HT-29 (cell line): ENCODE measurements at regions not wholly inside any gene's neighbourhood (a gene's known extent, or its start where the extent isn't known, plus 50 kb on each side); places are given as distances from the start of the nearest gene placed in this dataset. TPM values are rescaled to one million over a fixed set of nuclear protein-coding genes. Genes with fewer than 3 reads are reported as not detected.
"Not testable (repeated sequence)": the region's sequence is repeated elsewhere in the genome, so short reads cannot be mapped to it uniquely, and the experiment has no call there.

ENCODE experiments used
- DNase-seq: peaks from one replicate; pipeline ENCODE4 v3.0.0-alpha.2; 2015; ENCODE audit warnings: low spot score
- small RNA-seq: library from RNA; depleted of rRNA; stranded (forward); fragments of <200 nt; gene quantifications from one replicate; pipeline ENCODE3, GENCODE V24; 2014

DNA sequence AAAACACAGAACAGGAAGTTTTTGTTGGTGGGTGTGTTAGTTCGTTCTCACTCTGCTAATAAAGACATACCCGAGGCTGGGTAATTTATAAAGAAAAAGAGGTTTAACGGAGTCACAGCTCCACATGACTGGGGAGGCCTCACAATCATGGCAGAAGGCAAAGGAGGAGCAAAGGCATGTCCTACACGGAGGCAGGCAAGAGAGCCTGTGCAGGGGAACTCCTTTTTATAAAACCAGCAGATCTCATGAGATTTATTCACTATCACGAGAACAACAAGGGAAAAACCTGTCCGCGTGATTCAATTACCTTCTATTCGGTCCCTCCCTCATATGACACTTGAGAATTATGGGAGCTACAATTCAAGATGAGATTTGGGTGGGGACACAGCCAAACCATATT, 96.6 kb downstream of the TLR5 start:
- not testable (repeated sequence) for DNase-seq

DNA sequence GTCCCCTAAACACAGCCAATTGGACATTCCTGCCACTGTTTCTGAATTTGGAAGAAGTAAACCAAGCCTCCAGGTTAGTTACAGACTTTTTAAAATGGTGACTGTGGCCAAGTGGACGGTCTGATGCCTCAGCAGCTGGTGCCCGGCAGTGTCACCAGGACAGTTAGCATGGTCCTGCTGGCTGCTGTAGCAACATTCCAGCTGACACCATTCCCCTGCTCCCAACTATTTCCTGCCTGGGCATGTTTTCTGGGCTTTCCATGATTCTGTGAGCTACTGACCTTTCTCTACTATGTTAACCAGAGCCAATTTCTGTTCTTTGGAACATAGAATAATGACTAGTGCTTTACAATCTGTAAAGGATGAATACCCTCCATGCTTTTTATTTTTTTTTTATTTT, 95.0 kb downstream of the TLR5 start:
- DNase-seq: no peak

- DNase-seq: no peak
These were observed 90.6 kb downstream of the TLR5 start for GRCh38 chr1:223052462-223052861.

DNA sequence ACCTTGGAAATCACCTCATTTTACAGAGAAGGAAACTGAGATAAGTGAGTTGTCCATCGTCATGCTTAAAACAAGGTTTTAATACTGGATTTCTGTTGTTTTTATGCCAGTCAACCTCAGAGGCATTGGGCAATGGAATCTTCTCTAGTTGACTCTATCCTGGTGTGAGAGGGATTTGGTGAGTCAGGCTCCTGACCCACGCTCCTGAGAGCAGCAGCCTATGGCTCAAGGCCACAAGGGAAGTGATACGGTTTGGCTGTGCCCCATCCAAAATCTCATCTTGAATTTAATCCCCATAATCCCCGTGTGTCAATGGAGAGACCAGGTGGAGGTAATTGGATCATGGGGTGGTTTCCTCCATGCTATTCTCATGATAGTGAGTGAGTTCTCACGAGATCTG, 90.1 kb downstream of the TLR5 start:
- DNase-seq: no peak

DNA sequence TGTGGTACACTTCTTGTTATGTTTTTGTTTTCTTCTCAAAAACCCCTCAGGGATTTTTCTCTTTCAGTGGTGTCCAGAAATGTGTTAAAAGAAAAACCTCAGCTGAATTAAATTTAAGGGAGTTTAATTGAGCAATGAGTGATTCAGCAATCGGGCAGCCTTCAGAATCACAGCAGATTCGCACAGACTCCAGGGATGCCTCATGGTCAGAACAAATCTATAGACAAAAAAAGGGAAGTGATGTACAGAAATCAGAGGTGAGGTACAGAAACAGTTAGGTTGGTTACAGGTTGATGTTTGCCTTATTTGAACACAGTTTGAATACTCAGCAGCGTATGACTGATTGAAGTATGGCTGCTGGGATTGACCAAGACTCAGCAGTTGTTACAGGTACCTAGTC, 86.2 kb downstream of the TLR5 start:
- DNase-seq: no peak

DNA sequence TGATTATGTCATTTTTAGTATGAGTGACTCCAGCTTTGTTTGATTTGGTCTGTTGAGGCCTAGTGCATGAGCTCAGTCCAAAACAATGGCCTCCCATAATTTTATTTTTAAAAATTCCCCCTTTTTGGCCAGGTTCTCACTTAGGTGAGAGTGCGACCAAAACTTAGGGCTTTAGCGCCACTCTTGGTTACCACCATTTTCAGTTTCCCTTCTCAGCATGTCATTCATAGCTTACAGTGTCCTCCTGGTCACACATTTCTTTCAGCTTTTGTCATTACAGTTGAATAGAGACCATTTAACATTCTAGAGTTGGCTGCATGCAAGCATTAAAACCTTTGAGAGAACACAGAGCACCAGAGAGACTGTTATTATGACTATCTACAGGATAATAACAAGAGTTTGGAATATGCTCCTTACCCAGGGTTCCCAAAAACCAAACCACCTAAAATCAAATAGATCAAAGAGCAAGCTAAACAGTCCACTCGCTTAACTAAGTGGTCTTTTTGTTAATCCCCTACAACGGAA, 85.4 kb downstream of the TLR5 start:
- DNase-seq: no peak

Small RNAs in the stretch of these regions (small RNA-seq; reads per million reads assigned to genes)
- gene NDUFB1P2: not detected
